C1 segment of cervical spinal cord (tissue), 14 donors: ENCODE measurements at regions not wholly inside any gene's neighbourhood (a gene's known extent, or its start where the extent isn't known, plus 50 kb on each side); places are given as distances from the start of the nearest gene placed in this dataset.
"Not testable (repeated sequence)": the region's sequence is repeated elsewhere in the genome, so short reads cannot be mapped to it uniquely, and the experiment has no call there.

Source experiments
- DNase-seq, 14 donors: peaks; one replicate each; lab custom pipeline; 2025; lab: John Stamatoyannopoulos, UW

DNA sequence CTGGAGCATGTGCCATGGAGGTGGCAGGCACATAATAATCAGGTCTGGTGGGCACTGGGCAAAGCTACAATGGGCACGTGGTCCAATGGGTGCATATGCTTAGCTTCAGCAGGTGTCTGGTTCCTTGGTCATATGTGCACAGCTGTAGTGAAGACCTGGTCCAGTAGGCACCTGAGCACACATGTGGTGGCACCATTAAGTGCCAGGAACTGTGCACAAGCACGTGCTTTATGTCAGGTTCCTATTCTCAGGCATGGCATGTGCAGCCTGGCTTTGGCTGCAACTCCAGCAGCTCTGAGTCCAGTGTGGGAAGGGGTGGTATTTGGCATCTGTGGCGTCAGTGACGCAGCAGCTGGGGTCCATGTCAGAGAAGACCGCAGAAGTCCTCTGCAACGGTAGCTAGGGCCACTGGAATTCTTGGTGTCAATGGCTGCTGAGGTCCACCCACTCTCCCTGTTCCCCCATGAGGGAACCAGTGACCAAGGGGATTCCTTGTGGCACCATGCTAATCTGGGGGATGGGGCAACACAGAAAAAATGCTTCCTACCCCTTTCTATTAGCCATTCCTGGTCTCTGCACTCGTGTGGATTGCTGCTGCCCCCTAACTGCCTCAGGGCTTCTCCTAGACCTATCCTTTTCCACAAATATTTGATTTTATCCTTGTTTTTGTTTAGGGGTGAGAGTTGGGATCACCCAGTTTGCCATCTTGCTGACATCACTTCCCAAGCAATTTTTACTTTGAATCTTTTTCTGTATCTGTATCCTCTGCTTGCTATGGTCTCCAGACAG is 262.9 kb upstream of the MAP2 start:
- DNase-seq, result no peak

DNA sequence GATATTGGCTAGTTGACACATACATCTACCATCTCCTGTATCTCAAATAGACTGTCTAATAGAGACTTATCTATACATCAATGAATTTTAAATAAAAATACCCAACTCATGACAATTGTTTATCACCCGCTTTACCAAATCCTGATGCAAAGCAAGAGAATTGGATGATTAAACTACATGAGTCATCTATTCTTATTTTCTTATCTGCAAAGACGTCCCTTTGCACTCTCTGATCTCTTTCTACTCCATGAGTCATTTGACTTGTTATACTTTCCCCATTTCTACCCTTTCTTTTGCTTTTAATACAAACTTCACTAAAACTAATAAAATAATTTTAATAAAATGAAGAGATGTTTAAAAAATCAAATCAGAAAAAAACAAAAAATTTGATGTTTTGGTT is 261.7 kb upstream of the MAP2 start:
- DNase-seq, result no peak

DNA sequence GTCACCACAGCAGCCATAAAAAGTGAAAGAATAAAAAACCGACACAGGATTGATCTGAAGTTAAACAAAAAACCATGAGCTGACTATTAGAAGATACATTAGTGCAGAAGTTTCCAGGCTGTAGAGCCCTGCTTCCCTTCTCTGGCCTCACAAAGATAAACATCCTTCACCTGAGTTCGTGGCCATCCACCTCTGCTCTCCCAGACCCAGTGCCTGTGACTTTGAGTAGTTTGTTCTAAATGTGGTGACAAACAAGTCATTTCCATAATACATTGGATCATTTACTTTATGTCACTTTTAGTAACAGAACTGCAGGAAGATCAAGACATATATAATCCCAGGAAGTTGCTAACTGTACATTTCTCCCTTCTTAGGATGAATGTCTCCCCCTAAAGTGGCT is 241.9 kb upstream of the MAP2 start:
- no peak for DNase-seq

DNA sequence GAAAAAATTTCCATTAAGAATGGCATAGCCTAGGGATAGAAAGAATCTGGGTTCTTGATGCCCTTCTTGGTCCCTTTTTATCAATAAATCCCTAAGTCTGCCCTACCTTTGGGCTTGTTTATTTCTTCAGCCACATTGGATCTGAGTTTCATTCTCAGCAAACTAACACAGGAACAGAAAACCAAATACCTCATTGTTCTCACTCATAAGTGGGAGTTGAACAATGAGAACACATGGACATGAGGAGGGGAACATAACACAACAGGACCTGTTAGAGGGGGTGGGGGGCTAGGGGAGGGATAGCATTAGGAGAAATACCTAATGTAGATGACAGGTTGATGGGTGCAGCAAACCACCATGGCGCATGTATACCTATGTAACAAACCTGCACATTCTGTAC is 237.0 kb upstream of the MAP2 start:
- DNase-seq, result not testable (repeated sequence)

DNA sequence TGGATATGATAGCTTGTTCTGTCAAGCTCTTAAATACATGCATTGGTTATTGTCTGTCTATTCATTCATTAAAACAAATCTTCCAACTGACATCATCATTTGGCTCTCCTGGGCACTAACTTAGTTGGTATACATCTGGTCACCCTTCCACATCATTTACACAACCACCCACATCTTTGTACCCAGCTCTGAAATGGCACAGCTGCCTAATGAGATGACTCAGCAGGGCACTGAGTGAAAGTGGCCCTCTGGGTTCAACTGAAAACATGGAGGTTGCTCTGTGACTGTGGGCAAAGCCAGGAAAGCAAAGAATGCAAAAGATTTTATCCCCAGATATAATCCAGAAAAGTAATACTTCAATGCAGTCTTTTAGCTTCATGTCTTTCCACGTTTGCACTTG is 234.0 kb upstream of the MAP2 start:
- no peak for DNase-seq

DNA sequence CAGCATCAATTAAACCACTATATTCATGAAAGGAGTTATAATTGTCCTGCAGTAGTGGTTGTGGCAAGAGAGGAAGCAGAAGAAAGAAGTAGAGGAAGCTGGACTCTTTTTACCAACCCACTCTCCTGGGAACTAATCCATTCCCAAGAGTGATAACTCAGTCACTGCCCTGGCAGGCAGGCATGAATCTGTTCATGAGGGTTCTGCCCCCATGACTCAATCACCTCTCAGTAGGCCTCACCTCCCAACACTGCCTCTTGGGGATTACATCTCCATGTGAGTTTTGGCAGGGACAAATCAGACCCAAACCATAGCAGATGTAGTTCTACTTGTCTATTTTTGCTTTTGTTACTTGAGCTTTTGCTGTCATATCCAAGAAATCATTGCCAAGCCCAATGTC is 232.7 kb upstream of the MAP2 start:
- DNase-seq, result no peak

DNA sequence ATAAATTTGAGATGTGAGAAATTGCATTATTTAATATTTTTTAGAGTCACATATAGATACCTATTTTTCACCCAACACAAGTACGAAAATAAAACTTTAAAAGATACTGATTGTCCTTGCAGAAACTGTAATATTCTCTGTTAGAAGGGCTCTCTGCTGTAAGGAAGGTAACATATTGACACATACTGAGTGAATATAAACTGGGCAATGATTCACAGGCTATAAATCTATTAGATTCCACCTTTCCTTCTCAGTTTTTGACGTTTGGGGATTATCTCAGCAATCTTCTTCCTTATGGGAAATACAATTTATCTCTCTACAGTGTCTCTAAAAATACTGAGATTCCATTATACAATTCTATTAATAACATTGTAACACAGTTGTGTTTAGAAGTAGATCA is 229.1 kb upstream of the MAP2 start:
- no peak for DNase-seq

DNA sequence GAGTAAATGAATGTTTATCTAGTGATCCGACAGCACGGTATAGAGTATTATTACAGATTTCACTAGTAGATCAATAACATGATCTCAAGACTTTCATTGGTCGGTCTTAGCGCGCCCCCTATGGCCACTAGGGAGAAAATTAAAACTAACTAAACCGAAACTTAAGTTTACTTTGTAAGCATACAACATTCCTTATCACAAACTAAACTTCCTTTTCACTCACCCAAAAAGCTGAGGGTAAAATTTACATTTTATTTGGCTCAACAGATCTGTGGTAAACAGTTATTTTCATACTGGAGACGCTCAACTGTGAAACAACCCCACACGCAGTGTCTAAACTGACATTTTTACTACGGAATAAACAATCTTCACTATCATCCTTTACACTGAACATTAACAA is 215.6 kb upstream of the MAP2 start:
- peak in 1 of 14 donors; percentile 2 for DNase-seq

DNA sequence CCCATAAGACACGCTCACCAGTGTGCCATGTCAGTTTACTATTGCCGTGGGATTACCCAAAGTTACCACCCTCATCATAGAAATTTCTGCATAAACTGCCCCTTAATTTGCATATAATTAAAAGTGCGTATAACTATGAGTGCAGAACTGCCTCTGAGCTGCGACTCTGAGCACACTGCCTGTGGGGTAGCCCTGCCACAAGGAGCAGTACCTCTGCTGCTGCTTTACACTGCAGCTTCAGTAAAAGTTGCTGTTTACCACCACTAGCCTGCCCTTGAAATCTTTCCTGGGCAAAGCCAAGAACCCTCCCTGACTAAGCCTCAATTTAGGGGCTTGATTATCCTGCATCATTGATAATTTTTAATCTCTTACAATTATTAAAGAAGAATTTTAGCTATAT is 213.9 kb upstream of the MAP2 start:
- DNase-seq, result no peak

DNA sequence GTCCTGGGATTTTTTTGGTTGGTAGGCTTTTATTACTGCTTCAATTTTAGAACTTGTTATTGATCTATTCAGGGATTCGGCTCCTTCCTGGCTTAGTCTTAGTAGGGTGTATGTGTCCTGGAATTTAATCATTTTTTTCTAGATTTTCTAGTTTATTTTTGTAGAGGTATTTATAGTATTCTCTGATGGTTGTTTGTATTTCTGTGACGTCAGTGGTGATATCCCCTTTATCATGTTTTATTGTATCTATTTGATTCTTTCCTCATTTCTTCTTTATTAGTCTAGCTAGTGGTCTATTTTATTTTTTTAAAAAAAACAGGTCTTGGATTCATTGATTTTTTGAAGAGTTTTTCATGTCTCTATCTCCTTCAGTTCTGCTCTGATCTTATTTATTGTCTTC is 193.3 kb upstream of the MAP2 start:
- no peak for DNase-seq

DNA sequence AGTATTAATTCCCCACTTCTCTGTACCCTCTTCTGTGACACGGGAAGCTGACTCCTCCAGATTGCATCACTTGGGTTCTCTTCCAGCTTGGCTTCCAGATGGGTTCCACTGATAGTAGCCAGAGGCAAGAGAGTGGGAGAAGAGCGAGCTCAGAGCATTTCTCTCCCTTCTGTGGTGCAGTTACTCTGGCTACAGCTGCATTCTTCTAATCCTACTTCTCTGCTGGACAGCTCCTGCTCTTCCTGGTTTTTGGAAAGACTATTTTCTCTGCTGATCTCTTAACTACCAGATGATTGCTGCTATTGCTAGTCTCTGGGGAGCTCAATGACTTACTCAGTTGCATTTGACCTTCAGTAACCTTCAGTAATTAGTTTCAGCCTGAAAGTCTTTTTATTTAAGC is 187.5 kb upstream of the MAP2 start:
- DNase-seq, result no peak

DNA sequence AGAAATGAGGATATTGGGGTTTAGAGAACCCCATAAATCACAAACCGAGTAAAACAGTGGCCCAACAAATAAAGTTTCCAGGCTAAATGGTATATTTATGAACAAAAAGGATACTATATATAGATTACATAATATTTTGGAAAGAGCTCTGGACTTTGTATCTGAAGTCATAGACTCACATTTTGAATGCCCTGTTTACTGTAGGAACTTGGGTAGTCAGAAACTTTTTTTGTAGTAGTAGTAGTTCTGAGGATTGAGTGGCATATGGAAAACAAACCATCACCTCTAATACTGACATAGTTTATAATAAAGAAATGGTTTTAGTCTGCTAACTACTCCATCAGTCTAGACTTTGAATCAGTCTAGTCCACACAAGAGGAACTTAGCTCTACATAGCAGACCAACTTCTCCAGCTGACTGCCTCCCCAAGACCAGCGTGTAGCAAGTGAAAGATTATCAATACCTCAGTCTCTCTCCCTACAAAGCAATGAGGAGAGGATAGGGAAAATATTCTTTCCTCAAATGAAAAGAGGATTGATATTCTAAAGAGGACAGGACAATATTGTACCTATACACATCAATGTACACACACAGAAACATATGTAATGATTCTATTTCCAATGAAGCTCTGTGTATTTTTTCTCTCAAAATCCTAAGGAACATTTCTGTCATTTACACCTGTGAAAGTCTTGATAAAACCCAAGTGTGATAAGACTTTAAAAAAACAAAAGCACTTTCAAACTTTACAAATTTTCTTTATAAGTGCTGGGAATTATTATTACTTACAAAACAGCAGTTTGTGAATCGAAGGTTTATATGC is 184.9 kb upstream of the MAP2 start:
- no peak for DNase-seq

DNA sequence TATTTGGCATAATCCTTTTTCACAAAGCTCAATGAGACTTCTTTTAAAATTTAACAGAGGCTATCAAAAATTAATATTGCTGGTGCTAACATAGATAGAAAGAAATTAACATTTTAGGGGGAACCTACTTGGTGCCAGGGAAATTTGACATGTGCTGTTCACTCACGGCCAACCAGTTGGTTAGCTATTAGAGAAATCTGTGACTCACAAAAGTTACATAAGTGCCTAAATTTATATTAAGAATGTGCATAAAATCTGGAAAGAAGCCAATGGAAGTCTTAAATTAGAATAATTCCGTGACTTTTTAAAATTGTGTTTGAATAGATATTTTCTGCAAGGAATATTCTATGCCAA is 184.3 kb upstream of the MAP2 start:
- no peak for DNase-seq

DNA sequence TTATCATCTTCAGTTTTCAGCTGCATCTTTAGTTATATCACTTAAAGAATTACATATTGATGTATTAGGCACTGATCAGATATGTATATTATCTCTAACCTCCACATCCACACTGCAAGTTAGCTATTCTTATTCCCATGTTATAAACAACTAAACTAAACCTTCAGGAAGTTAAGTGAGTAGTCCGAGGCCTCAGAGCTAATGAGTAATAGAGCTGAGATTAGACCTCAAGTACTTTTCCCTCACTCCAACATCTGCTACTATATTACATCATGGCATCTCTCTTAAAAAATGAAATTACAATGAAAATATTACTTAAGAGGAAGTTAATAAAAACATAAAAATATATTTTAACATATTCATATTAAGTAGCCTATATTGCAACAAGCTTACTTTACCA is 183.6 kb upstream of the MAP2 start:
- no peak for DNase-seq

DNA sequence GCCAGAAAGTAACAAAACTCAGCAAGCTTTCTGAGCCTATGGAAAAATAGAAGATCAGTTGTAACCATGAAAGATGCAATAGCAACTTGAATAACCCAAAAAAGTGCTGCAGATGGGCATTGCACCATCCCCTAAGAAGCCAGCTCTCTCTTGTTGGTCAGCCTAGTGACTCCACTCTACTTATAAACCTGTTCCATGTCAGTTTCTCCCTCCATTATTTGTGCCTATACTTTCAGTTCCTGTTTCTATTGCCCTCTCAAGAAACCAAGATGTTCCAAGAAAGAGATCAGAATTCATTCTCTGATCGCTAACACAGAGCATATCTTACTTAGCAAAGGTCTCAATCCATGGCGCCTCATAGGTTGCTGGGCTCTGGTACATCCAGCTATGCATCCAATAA is 170.3 kb upstream of the MAP2 start:
- no peak for DNase-seq

DNA sequence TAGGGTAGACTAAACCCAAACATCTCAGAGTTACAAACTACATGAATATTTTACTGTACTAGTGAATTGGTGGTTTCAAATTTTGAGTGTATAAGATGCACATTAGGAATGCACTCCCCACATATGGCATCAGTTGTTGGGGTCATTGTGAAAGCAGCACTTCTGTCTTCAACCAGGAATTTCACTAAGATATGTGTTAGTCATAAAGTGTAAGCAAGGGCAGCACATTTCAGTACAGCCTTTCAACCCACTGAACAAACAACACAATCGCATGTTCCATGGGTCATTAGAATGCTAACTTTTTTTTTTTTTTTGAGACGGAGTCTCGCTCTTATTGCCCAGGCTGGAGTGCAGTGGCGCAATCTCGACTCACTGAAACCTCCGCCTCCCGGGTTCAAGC is 164.1 kb upstream of the MAP2 start:
- DNase-seq, result no peak

DNA sequence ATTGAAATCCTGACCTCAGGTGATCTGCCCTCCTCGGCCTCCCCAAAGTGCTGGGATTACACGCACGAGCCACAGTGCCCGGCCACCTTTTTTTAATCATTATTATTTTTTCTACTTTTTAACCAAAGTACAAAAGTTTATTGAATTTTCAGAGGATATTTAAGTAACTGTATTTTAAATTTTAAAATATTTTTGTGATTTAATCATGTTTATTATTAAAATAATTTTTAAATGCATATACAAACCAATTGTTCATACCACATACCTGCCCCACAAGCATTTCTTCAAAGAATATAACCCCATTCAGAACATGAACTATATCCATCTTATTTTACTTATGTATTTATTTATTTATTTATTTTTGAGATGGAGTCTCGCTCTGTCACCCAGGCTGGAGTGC is 163.6 kb upstream of the MAP2 start:
- no peak for DNase-seq

DNA sequence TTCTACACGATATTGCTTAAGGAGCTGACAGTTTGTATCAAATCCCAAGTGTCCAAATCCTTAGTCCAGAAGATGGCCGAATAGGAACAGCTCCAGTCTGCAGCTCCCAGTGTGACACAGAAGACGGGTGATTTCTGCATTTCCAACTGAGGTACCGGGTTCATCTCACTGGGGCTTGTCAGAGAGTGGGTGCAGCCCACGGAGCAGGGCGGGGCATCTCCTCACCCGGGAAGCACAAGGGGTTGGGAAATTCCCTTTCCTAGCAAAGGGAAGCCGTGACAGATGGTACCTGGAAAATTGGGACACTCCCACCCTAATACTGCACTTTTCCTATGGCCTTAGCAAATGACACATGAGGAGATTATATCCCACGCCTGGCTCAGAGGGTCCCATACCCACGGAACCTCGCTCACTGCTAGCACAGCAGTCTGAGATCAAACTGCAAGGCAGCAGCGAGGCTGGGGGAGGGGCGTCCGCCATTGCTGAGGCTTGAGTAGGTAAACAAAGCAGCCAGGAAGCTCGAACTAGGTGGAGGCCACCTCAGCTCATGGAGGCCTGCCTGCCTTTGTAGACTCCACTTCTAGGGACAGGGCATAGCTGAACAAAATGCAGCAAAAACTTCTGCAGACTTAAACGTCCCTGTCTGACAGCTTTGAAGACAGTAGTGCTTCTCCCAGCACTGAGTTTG is 162.3 kb upstream of the MAP2 start:
- not testable (repeated sequence) for DNase-seq

DNA sequence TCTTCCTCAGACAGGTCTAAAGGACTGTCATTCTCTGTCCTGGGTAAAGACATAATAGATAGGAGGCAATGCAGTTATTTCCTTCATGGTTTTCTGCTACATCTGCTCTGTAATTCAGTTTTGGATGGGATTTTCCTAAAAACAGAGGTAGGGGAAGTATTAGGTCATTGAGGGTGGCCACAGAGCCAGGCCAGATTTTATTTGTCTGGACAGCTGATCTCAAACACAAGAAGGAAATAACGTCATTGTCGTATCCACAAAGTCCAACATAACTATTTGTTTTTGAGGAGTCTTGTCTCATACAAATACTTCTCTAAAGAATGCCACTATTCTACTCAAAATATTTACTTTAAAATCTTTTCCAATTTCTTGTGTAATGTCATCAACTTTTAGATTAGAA is 154.8 kb upstream of the MAP2 start:
- DNase-seq, result no peak

DNA sequence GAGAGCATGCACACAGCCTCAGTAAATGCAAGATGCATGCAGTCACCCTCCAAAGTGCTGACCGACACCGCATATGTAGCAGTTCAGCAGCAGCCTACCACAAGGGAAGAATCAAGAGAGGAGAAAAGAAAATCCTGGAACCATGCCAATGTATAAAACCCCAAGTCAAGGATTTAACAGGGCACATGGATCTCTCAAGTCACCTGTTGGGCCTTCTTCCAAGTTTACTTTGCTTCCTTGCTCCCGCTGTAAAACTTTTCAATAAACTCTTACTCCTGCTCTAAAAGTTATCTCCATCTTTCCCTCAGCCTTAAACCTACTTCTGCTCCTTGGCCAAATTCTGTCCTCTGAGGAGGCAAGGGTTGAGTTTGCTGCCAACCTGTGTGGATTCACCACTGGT is 147.8 kb upstream of the MAP2 start:
- DNase-seq, result no peak

DNA sequence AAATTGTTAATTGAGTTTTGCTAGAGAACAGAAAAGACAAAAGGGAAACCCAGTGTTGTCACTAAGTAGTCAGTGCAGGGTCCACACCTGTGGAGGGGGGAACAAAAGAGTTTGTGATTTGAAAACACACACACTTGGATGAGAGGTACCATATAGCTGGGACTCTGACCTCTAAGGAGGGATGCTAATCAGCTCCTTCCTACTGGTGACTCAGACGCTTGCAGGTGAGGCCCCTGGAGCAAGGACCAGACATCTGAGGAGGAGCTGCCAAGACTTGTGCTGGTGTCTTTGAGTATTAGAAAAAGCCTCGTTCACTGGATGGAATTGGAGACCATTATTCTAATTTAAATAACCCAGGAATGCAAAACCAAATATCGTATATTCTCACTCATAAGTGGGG is 146.4 kb upstream of the MAP2 start:
- DNase-seq, result no peak

DNA sequence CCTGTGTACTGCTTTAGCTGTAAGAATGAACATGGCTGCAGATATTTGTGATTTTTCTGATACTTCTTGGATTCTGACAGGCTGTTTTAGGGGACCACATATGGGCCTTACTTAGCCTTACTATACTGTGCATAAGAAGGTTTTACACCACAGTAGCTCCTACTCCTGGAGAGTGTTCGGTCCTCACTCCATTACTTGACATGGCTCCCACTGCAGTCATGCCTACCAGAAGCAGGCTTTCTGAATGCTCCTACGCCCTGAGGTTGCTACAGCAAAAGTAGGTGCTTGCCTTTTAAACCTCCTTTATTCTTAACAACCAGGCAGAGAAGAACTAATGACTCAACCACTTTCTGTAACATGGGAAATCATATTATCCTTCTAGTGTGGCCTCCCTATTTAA is 125.2 kb upstream of the MAP2 start:
- DNase-seq, result no peak

DNA sequence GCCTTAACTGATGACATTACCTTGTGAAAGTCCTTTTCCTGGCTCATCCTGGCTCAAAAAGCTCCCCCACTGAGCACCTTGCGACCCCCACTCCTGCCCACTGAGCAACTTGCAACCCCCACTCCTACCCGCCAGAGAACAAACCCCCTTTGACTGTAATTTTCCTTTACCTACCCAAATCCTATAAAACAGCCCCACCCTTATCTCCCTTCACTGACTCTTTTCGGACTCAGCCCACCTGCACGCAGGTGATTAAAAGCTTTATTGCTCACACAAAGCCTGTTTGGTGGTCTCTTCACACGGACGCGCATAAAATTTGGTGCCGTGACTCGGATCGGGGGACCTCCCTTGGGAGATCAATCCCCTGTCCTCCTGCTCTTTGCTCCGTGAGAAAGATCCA is 124.4 kb upstream of the MAP2 start:
- not testable (repeated sequence) for DNase-seq
